ENCODE measurements at regions not wholly inside any gene's neighbourhood (a gene's known extent, or its start where the extent isn't known, plus 50 kb on each side); places are given as distances from the start of the nearest gene placed in this dataset.

- no peak for TF ChIP-seq EP300 (IDR thresholded peaks at IDR 0.05; ENCODE audit: borderline replicate concordance in 1 of 2, low read depth in 2 of 2, low read length in 2 of 2)
- no peak for TF ChIP-seq RNF2 (IDR thresholded peaks at IDR 0.05; ENCODE audit: borderline replicate concordance, low read depth, low read length, missing control alignments, poor library complexity, severe bottlenecking)
- no peak for TF ChIP-seq CREB1 (IDR thresholded peaks at IDR 0.05)
- no peak for TF ChIP-seq CHD1 (IDR thresholded peaks at IDR 0.05; ENCODE audit: low read depth, low read length)
- no peak for TF ChIP-seq ATF2 (IDR thresholded peaks at IDR 0.05; ENCODE audit: low read length)
- TF ChIP-seq CBX5 (IDR thresholded peaks at IDR 0.05; ENCODE audit: low read depth, low read length) = no peak
- no peak for TF ChIP-seq KDM4A (IDR thresholded peaks at IDR 0.05; ENCODE audit: low read depth, low read length, severe bottlenecking)
These were observed 310.3 kb downstream of the OXSM start (continued) for GRCh38 chr3:26100176-26100575.
